OCI-LY1 (cell line): ENCODE measurements at regions not wholly inside any gene's neighbourhood (a gene's known extent, or its start where the extent isn't known, plus 50 kb on each side); places are given as distances from the start of the nearest gene placed in this dataset.

Experiments
- H2AFZ ChIP-seq: fragments of 200-600 bp; sonication (generic), shearing (Covaris generic); 2 replicates; pipeline ENCODE4 v1.6.0; 2014; ENCODE audit warnings: antibody characterized with exemption, mild to moderate bottlenecking, low read length
- H3F3A ChIP-seq: fragments of 200-600 bp; sonication (generic), shearing (Covaris generic); 2 replicates; pipeline ENCODE4 v1.6.0; 2014; ENCODE audit warnings: mild to moderate bottlenecking, antibody characterized with exemption, low read length, moderate library complexity; ENCODE audit not compliant: insufficient read depth
- H3K27ac ChIP-seq: fragments of 200-600 bp; sonication (generic); 2 replicates; pipeline ENCODE4 v1.5.1; 2014; ENCODE audit warnings: low read length, mixed run types, mild to moderate bottlenecking, low read depth; ENCODE audit not compliant: poor library complexity, severe bottlenecking
- H3K27me3 ChIP-seq: fragments of 200-600 bp; sonication (generic); 2 replicates; pipeline ENCODE4 v1.6.0; 2014; ENCODE audit warnings: antibody characterized with exemption, mild to moderate bottlenecking, low read length, moderate library complexity; ENCODE audit not compliant: insufficient read depth
- H3K36me3 ChIP-seq: fragments of 200-600 bp; sonication (generic); 2 replicates; pipeline ENCODE4 v1.6.1; 2014; ENCODE audit warnings: mild to moderate bottlenecking, antibody characterized with exemption, low read length, moderate library complexity, mixed read lengths; ENCODE audit not compliant: insufficient read depth
- H3K4me1 ChIP-seq: fragments of 200-600 bp; sonication (generic); 2 replicates; pipeline ENCODE4 v1.5.1; 2014; ENCODE audit warnings: mild to moderate bottlenecking, low read length, moderate library complexity; ENCODE audit not compliant: insufficient read depth, severe bottlenecking
- H3K4me2 ChIP-seq: fragments of 200-600 bp; sonication (generic), shearing (Covaris generic); 2 replicates; pipeline ENCODE4 v1.6.1; 2014; ENCODE audit warnings: low read length
- H3K4me3 ChIP-seq: fragments of 200-600 bp; sonication (generic); 2 replicates; pipeline ENCODE4 v1.5.1; 2014; ENCODE audit warnings: low read length, low read depth, mild to moderate bottlenecking, mixed read lengths; ENCODE audit not compliant: poor library complexity, severe bottlenecking
- H3K79me2 ChIP-seq: fragments of 200-600 bp; shearing (Covaris generic); 2 replicates; pipeline ENCODE4 v1.6.1; 2016; ENCODE audit warnings: mixed run types, low read length, mixed read lengths; ENCODE audit not compliant: insufficient read depth
- H3K9ac ChIP-seq: fragments of 200-600 bp; sonication (generic), shearing (Covaris generic); 2 replicates; pipeline ENCODE4 v1.6.1; 2014; ENCODE audit warnings: mild to moderate bottlenecking, low read length, mixed read lengths
- H3K9me2 ChIP-seq: fragments of 200-600 bp; sonication (generic), shearing (Covaris generic); 2 replicates; pipeline ENCODE4 v1.6.1; 2014; ENCODE audit warnings: low read depth, mild to moderate bottlenecking, low read length, mixed read lengths
- H3K9me3 ChIP-seq: fragments of 200-600 bp; shearing (Covaris generic); 2 replicates; pipeline ENCODE4 v1.6.1; 2014; ENCODE audit warnings: low read length, mixed read lengths
- H4K20me1 ChIP-seq: fragments of 200-600 bp; sonication (generic), shearing (Covaris generic); 2 replicates; pipeline ENCODE4 v1.6.0; 2016; ENCODE audit warnings: mild to moderate bottlenecking, low read length; ENCODE audit not compliant: insufficient read depth
- EZH2 ChIP-seq: fragments of 200-600 bp; sonication (generic), shearing (Covaris generic); IDR thresholded peaks from 2 replicates; pipeline ENCODE4 v1.8.0; 2017; ENCODE audit warnings: borderline replicate concordance, mixed run types, mild to moderate bottlenecking, antibody characterized with exemption, low read length, moderate library complexity, mixed read lengths
- TF ChIP-seq, protein P1 (sequence below): fragments of 200-600 bp; sonication (generic), shearing (Covaris generic); IDR thresholded peaks from 2 replicates; pipeline ENCODE4 v1.5.1; 2017; ENCODE audit warnings: mild to moderate bottlenecking, antibody characterized with exemption, low read length, moderate library complexity, mixed read lengths

DNA sequence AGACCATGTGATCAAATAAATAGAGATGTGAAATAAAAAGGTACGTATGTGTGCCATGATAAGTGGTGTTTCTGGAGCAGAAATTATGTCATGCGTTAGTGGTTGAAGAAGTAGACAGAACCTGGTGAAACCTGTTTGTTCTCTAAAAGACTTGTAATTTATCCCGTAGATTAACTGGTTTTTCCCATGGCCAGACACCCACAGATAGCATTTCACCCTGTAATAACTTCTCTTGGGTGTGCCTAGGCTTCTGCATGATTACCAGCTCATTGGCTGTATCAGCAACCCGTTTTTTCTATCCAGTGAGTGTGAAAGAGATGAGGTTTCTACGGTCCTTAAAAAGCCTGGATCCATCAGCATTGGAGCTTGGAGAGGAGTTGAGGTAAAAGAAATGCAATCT is 471.3 kb downstream of the NPIPA7 start:
- no peak overlapping the region for H3K27ac ChIP-seq
- no peaks in the 10 kb centered on the region for H3K4me1 ChIP-seq
- H3K4me2 ChIP-seq: no peak overlapping the region
- H3K9me3 ChIP-seq: no peaks in the 10 kb centered on the region
- TF ChIP-seq EZH2: no peak
- TF ChIP-seq, protein P1, sequence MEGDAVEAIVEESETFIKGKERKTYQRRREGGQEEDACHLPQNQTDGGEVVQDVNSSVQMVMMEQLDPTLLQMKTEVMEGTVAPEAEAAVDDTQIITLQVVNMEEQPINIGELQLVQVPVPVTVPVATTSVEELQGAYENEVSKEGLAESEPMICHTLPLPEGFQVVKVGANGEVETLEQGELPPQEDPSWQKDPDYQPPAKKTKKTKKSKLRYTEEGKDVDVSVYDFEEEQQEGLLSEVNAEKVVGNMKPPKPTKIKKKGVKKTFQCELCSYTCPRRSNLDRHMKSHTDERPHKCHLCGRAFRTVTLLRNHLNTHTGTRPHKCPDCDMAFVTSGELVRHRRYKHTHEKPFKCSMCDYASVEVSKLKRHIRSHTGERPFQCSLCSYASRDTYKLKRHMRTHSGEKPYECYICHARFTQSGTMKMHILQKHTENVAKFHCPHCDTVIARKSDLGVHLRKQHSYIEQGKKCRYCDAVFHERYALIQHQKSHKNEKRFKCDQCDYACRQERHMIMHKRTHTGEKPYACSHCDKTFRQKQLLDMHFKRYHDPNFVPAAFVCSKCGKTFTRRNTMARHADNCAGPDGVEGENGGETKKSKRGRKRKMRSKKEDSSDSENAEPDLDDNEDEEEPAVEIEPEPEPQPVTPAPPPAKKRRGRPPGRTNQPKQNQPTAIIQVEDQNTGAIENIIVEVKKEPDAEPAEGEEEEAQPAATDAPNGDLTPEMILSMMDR: no peak
- H3K4me3 ChIP-seq: no peak overlapping the region
- H3K27me3 ChIP-seq: no peaks in the 10 kb centered on the region
- no peaks in the 10 kb centered on the region for H3K79me2 ChIP-seq
- H2AFZ ChIP-seq: no peak overlapping the region
- no peak overlapping the region for H3K9ac ChIP-seq
- H4K20me1 ChIP-seq: no peaks in the 10 kb centered on the region
- no peaks in the 10 kb centered on the region for H3F3A ChIP-seq
- H3K36me3 ChIP-seq: no peaks in the 10 kb centered on the region
- H3K9me2 ChIP-seq: no peaks in the 10 kb centered on the region

DNA sequence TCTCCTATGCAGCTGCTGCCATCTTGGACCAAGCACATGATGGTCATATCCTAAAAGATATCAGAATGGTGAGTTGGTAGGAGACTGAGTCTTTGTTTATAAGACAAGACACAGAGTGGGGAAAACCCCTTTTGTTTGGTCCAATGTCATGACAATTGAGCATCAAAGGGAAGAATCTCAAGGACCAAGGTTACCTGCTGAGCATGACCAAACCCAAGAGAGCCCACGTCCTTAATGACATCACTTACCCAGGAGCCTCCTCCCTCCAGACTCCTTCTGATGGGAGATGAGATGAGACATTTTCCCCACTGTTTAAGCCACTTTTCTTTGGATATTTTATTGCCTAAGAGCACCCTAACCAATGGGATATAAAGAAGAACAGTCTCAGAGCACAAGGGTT is 478.1 kb downstream of the NPIPA7 start:
- Histone ChIP-seq H3K79me2 (no peaks in the 10 kb centered on the region), H3K4me1 (no peaks in the 10 kb centered on the region), H2AFZ (no peak overlapping the region), H3K9me2 (no peaks in the 10 kb centered on the region), H3F3A (no peaks in the 10 kb centered on the region), H4K20me1 (no peaks in the 10 kb centered on the region), H3K4me3 (no peak overlapping the region), H3K4me2 (no peak overlapping the region), H3K27ac (no peak overlapping the region), H3K9ac (no peak overlapping the region), H3K9me3 (no peaks in the 10 kb centered on the region), H3K27me3 (no peaks in the 10 kb centered on the region), H3K36me3 (no peaks in the 10 kb centered on the region)
- TF ChIP-seq, protein P1: no peak
- TF ChIP-seq EZH2: no peak

DNA sequence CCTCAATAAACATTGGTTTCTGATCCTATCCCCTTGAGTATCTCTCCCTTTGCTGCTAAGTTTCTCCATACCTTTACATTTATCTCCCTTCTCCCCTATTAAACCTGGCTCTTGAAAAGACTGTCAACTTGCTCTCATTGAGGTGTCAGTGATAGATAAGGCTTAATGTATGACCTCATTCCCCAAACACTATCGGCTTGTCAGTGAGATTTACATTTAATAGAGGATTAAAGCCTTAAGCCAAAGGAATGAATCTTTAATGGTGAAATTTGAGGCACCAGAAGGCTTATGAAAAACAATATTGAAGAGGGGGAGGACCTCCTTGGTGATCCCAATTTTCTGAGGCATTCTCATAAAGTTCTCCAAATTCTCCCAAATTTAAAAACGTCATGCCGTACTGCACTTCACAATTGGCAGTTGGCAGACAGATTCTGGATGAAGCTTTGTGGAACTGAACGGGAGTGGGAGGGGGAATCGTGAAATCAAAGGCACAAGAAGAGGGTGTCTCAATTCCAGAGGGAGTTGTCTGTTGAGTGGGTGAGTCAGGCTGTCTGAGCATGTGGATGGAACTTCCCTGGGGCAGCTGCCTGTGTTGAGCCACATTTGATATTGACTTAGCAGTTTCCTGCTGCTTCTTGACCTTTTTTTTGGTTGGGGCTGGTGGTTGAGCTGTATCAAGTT is 478.8 kb downstream of the NPIPA7 start:
- no peaks in the 10 kb centered on the region for H3K79me2 ChIP-seq
- no peak overlapping the region for H2AFZ ChIP-seq

More for the DNA sequence above, 478.8 kb downstream of the NPIPA7 start:
- Histone ChIP-seq H3K4me2 (no peak overlapping the region), H3K9me3 (no peaks in the 10 kb centered on the region), H3K9ac (no peak overlapping the region), H3F3A (no peaks in the 10 kb centered on the region), H4K20me1 (no peaks in the 10 kb centered on the region), H3K4me1 (no peaks in the 10 kb centered on the region), H3K27me3 (no peaks in the 10 kb centered on the region), H3K36me3 (no peaks in the 10 kb centered on the region), H3K4me3 (no peak overlapping the region), H3K9me2 (no peaks in the 10 kb centered on the region), H3K27ac (no peak overlapping the region)
- TF ChIP-seq, protein P1: no peak
- TF ChIP-seq EZH2: no peak
